Adrenal gland (tissue), 9 donors: ENCODE measurements at regions not wholly inside any gene's neighbourhood (a gene's known extent, or its start where the extent isn't known, plus 50 kb on each side); places are given as distances from the start of the nearest gene placed in this dataset.

Experiments
- DNase-seq, 7 donors: peaks; one replicate each; pipeline ENCODE4 v3.0.0-alpha.2; 2019 to 2020
- H3K27ac ChIP-seq, 5 donors: fragments of 200-600 bp; sonication (generic) in 4 of 5; 1 replicate in 3 of 5; 2 replicates in 2 of 5; pipeline versions ENCODE4 v1.5.1 to v1.8.0; 2016 to 2020; ENCODE audit warnings: mild to moderate bottlenecking in 1 of 5
- H3K27me3 ChIP-seq: fragments of 200-600 bp; 2 replicates; pipeline ENCODE4 v1.8.0; 2021
- H3K36me3 ChIP-seq, 2 donors: fragments of 200-600 bp; replicated peaks in 1 of 2; 1 replicate in 1 of 2; 2 replicates in 1 of 2; pipeline versions ENCODE4 v1.5.1 to v1.8.0; 2018 to 2022
- H3K4me1 ChIP-seq, 2 donors: fragments of 200-600 bp; replicated peaks in 1 of 2; 1 replicate in 1 of 2; 2 replicates in 1 of 2; pipeline versions ENCODE4 v1.5.1 to v1.8.0; 2018 to 2021
- H3K4me3 ChIP-seq, 4 donors: fragments of 200-600 bp; sonication (generic) in 3 of 4; one replicate each; pipeline ENCODE4 v1.5.1; 2016 to 2018
- H3K9me3 ChIP-seq, 3 donors: fragments of 200-600 bp; sonication (generic) in 1 of 3; replicated peaks in 1 of 3; 1 replicate in 2 of 3; 2 replicates in 1 of 3; pipeline versions ENCODE4 v1.5.1 to v1.8.0; 2016 to 2021
- CTCF ChIP-seq, 6 experiments: fragments of 450-650 bp in 4 of 6; fragments of 200-600 bp in 2 of 6; sonication (generic) in 1 of 6; IDR thresholded peaks; 1 replicate in 5 of 6; 2 replicates in 1 of 6; pipeline versions ENCODE4 v1.5.1 to v1.8.0; 2016 to 2021; ENCODE audit warnings: antibody characterized with exemption in 6 of 6, mild to moderate bottlenecking in 2 of 6, moderate library complexity in 1 of 6
- POLR2A ChIP-seq, 2 donors: fragments of 450-650 bp; IDR thresholded peaks; one replicate each; pipeline ENCODE4 v1.6.1; 2017; ENCODE audit warnings: antibody characterized with exemption in 2 of 2, mild to moderate bottlenecking in 2 of 2, moderate library complexity in 1 of 2
- WGBS, 4 donors: extraction: QIAGEN DNeasy Blood & Tissue Kit in 2 of 4; methylation state at CpG; one replicate each; pipeline versions ENCODE4 v1.1.5 to v1.1.7; 2013 to 2017; 5-methylcytosine and 5-hydroxymethylcytosine counted together
- intact Hi-C, 2 donors: fragments of 100-400 bp; cut with DNase I; formaldehyde crosslinking; loops; one replicate each; pipeline versions ENCODE4 v1.14.1 to v1.15.0; 2022 to 2023
- donor health status: healthy with polysubstance abuse.
- donor health status: Bipolar disorder and iron deficiency.
- donor health status: DM: yes; HTN: yes; CAD: no.
- donor health status: DM: no; HTN: no; CAD: no.
- donor health status: DM: no; HTN: no; CAD: no.

GRCh38 chr12:111215881-111216280 is 153.0 kb downstream of the PHETA1 start:
- Histone ChIP-seq H3K36me3 (no peaks in the 10 kb centered on the region), H3K4me3 (no peak overlapping the region), H3K9me3 (no peaks in the 10 kb centered on the region), H3K27ac (no peak overlapping the region), H3K27me3 (peaks cover 2% of the 10 kb centered on the region), H3K4me1 (no peaks in the 10 kb centered on the region)
- 82 to 88% (median 86%) methylated on average over 12 of the region's 12 CpGs for WGBS, 4 donors
- no peak for TF ChIP-seq POLR2A (IDR thresholded peaks at IDR 0.05)
- no peak for TF ChIP-seq CTCF (IDR thresholded peaks at IDR 0.05)
- no peak for DNase-seq
- intact Hi-C loops, result no loop called here

GRCh38 chr12:111214401-111214800 is 154.5 kb downstream of the PHETA1 start:
- Histone ChIP-seq H3K4me3 (no peak overlapping the region), H3K27me3 (peaks cover 2% of the 10 kb centered on the region), H3K27ac (no peak overlapping the region), H3K4me1 (no peaks in the 10 kb centered on the region), H3K36me3 (no peaks in the 10 kb centered on the region), H3K9me3 (no peaks in the 10 kb centered on the region)
- intact Hi-C loops, result no loop called here
- 60 to 66% (median 65%) methylated on average over 16 of the region's 16 CpGs for WGBS, 4 donors
- DNase-seq, result no peak
- TF ChIP-seq CTCF (IDR thresholded peaks at IDR 0.05), result no peak
- TF ChIP-seq POLR2A (IDR thresholded peaks at IDR 0.05), result no peak

- Histone ChIP-seq H3K4me3 (no peak overlapping the region), H3K27ac (no peak overlapping the region), H3K4me1 (no peaks in the 10 kb centered on the region), H3K36me3 (no peaks in the 10 kb centered on the region), H3K27me3 (peaks cover 2% of the 10 kb centered on the region), H3K9me3 (no peaks in the 10 kb centered on the region)
- 71 to 80% (median 73%) methylated on average over 5 of the region's 5 CpGs for WGBS, 4 donors
- TF ChIP-seq CTCF (IDR thresholded peaks at IDR 0.05), result no peak
- TF ChIP-seq POLR2A (IDR thresholded peaks at IDR 0.05), result no peak
- no peak for DNase-seq
- intact Hi-C loops, result no loop called here
Observed at GRCh38 chr12:111213561-111213960, 155.3 kb downstream of the PHETA1 start.

- Histone ChIP-seq H3K4me1 (no peaks in the 10 kb centered on the region), H3K27me3 (peaks cover 2% of the 10 kb centered on the region), H3K4me3 (no peak overlapping the region), H3K27ac (no peak overlapping the region), H3K36me3 (no peaks in the 10 kb centered on the region), H3K9me3 (no peaks in the 10 kb centered on the region)
- TF ChIP-seq CTCF (IDR thresholded peaks at IDR 0.05) (no peak), POLR2A (IDR thresholded peaks at IDR 0.05) (no peak)
- 55 to 63% (median 56%) methylated on average over 12 of the region's 12 CpGs for WGBS, 4 donors
- DNase-seq, result no peak
- intact Hi-C loops, result no loop called here
Observed at GRCh38 chr12:111212814-111213456, 156.0 kb downstream of the PHETA1 start.
